SU-DHL-6 (cell line): ENCODE measurements at regions not wholly inside any gene's neighbourhood (a gene's known extent, or its start where the extent isn't known, plus 50 kb on each side); places are given as distances from the start of the nearest gene placed in this dataset.

Experiments
- EZH2phosphoT487 ChIP-seq: fragments of 200-600 bp; sonication (generic), shearing (Covaris generic); conservative IDR thresholded peaks from 2 replicates; pipeline ENCODE4 v1.6.1; 2018; ENCODE audit warnings: mild to moderate bottlenecking, antibody characterized with exemption, low read length, moderate library complexity, mixed read lengths
- TF ChIP-seq, protein P1 (sequence below): fragments of 200-600 bp; sonication (generic); IDR thresholded peaks from one replicate; pipeline ENCODE4 v1.5.1; 2017; ENCODE audit warnings: antibody characterized with exemption, mild to moderate bottlenecking, low read length, moderate library complexity; ENCODE audit not compliant: insufficient read depth, poor library complexity, severe bottlenecking

GRCh38 chr1:5628416-5628815 lies 363.8 kb downstream of the NPHP4 start:
- TF ChIP-seq, protein P1, sequence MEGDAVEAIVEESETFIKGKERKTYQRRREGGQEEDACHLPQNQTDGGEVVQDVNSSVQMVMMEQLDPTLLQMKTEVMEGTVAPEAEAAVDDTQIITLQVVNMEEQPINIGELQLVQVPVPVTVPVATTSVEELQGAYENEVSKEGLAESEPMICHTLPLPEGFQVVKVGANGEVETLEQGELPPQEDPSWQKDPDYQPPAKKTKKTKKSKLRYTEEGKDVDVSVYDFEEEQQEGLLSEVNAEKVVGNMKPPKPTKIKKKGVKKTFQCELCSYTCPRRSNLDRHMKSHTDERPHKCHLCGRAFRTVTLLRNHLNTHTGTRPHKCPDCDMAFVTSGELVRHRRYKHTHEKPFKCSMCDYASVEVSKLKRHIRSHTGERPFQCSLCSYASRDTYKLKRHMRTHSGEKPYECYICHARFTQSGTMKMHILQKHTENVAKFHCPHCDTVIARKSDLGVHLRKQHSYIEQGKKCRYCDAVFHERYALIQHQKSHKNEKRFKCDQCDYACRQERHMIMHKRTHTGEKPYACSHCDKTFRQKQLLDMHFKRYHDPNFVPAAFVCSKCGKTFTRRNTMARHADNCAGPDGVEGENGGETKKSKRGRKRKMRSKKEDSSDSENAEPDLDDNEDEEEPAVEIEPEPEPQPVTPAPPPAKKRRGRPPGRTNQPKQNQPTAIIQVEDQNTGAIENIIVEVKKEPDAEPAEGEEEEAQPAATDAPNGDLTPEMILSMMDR: no peak
- TF ChIP-seq EZH2phosphoT487: no peak
